ENCODE measurements at regions not wholly inside any gene's neighbourhood (a gene's known extent, or its start where the extent isn't known, plus 50 kb on each side); places are given as distances from the start of the nearest gene placed in this dataset.

- Histone ChIP-seq H4K91ac (replicated peaks; ENCODE audit: insufficient read length, low read length) (no peak overlapping the region), H3K79me2 (ENCODE audit: control insufficient read depth in 1 of 2, insufficient read depth in 2 of 2, low read length in 2 of 2) (no peaks in the 10 kb centered on the region), H3K9ac (replicated peaks in 1 of 4; ENCODE audit: extremely low read depth in 1 of 4, low read depth in 3 of 4, low read length in 3 of 4) (no peak overlapping the region), H3K4me2 (ENCODE audit: insufficient read depth in 1 of 2, low read depth in 2 of 2, low read length in 2 of 2) (no peak overlapping the region), H3K23me2 (ENCODE audit: low read depth, low read length) (no peaks in the 10 kb centered on the region), H3K4me3 (ENCODE audit: extremely low read depth in 1 of 4, insufficient read depth in 2 of 4, low read depth in 3 of 4, low read length in 4 of 4) (no peak overlapping the region), H3K14ac (ENCODE audit: insufficient read length) (no peak overlapping the region), H3K9me3 (ENCODE audit: insufficient read depth in 2 of 2, low read depth in 1 of 2, low read length in 1 of 2) (peaks cover 8 to 26% of the 10 kb centered on the region in 2 experiments; a peak in 3 of 4 replicates), H2BK12ac (ENCODE audit: low read depth, low read length) (no peak overlapping the region), H3K27me3 (replicated peaks in 1 of 4; ENCODE audit: control insufficient read depth in 3 of 4, extremely low read depth in 1 of 4, insufficient read depth in 3 of 4, low read length in 3 of 4) (no peaks in the 10 kb centered on the region; a peak in 2 of 7 replicates), H3K56ac (replicated peaks; ENCODE audit: insufficient read length, low read depth, low read length) (no peak overlapping the region), H3K4me1 (replicated peaks in 1 of 4; ENCODE audit: control insufficient read depth in 3 of 4, insufficient read depth in 4 of 4, low read length in 3 of 4) (peaks cover 0 to 19% (median 0%) of the 10 kb centered on the region in 4 experiments; a peak in 4 of 7 replicates), H4K20me1 (replicated peaks in 1 of 2; ENCODE audit: control insufficient read depth in 1 of 2, insufficient read depth in 2 of 2, low read length in 2 of 2) (no peaks in the 10 kb centered on the region), H3K4ac (replicated peaks; ENCODE audit: insufficient read length, low read depth, low read length) (no peak overlapping the region), H3K18ac (ENCODE audit: extremely low read depth, low read length) (no peak overlapping the region), H2BK5ac (ENCODE audit: low read depth, low read length) (no peak overlapping the region), H3K79me1 (ENCODE audit: low read depth, low read length) (no peaks in the 10 kb centered on the region), H4K8ac (ENCODE audit: extremely low read depth, insufficient read depth, low read length) (no peak overlapping the region), H4K5ac (ENCODE audit: insufficient read length, low read depth, low read length) (no peak overlapping the region), H3K23ac (ENCODE audit: insufficient read length) (no peak overlapping the region), H3K27ac (ENCODE audit: low read depth, low read length) (no peak overlapping the region), H2BK20ac (ENCODE audit: low read length) (no peak overlapping the region), H3K36me3 (ENCODE audit: control insufficient read depth in 2 of 4, insufficient read depth in 4 of 4, low read length in 3 of 4) (no peaks in the 10 kb centered on the region), H2BK15ac (ENCODE audit: low read length) (no peak overlapping the region), H2AK5ac (ENCODE audit: low read depth, low read length) (no peak overlapping the region; the same call in 1 of the 2 replicates), H2BK120ac (replicated peaks; ENCODE audit: low read depth, low read length) (no peak overlapping the region), H2AFZ (ENCODE audit: low read length) (no peak overlapping the region)
- no peak for TF ChIP-seq MAFK (IDR thresholded peaks at IDR 0.05; ENCODE audit: low read depth, low read length)
- POLR2A ChIA-PET (ENCODE audit: partially characterized antibody): no interaction called here
- WGBS, 2 experiments (ENCODE audit: extremely low coverage in 1 of 2, insufficient coverage in 1 of 2, insufficient read length in 1 of 2, insufficient replicate concordance in 2 of 2, low coverage in 1 of 2, low lambda C conversion rate in 2 of 2, missing lambda C conversion rate in 1 of 2): 93% methylated on average over 14 of the region's 15 CpGs; no CpG with 5 or more reads in 1 of the 2 experiments
- CTCF ChIA-PET (ENCODE audit: partially characterized antibody): no interaction called here
- DNase-seq (ENCODE audit: low read depth in 1 of 2, low spot score in 2 of 2) (no peak), FAIRE-seq (no peak)
These were observed 114.1 kb upstream of the OTOS start for GRCh38 chr2:240254337-240255164.

Data from H1 (cell line).